Suprapubic skin (tissue), 4 donors: ENCODE measurements at regions not wholly inside any gene's neighbourhood (a gene's known extent, or its start where the extent isn't known, plus 50 kb on each side); places are given as distances from the start of the nearest gene placed in this dataset.

Experiments
- EP300 ChIP-seq: sonication (generic); formaldehyde crosslinking; IDR thresholded peaks from one replicate; pipeline ENCODE4 v1.6.1; 2017; ENCODE audit warnings: antibody characterized with exemption
- POLR2A ChIP-seq, 2 donors: fragments of 450-650 bp; IDR thresholded peaks; one replicate each; pipeline ENCODE4 v1.6.1; 2017; ENCODE audit warnings: antibody characterized with exemption in 2 of 2, mild to moderate bottlenecking in 2 of 2, moderate library complexity in 2 of 2
- POLR2AphosphoS5 ChIP-seq, 3 donors: sonication (generic); formaldehyde crosslinking; IDR thresholded peaks; one replicate each; pipeline ENCODE4 v1.6.1; 2017; ENCODE audit warnings: antibody characterized with exemption in 3 of 3
- TF ChIP-seq, protein P1 (sequence below), 2 donors: fragments of 200-600 bp in 1 of 2; fragments of 450-650 bp in 1 of 2; sonication (generic) in 1 of 2; IDR thresholded peaks; one replicate each; pipeline ENCODE4 v1.5.1; 2016 to 2019; ENCODE audit warnings: antibody characterized with exemption in 2 of 2, mild to moderate bottlenecking in 1 of 2, moderate library complexity in 1 of 2

GRCh38 chrX:45261005-45261404, 60.3 kb upstream of the DIPK2B start:
- TF ChIP-seq, protein P1, sequence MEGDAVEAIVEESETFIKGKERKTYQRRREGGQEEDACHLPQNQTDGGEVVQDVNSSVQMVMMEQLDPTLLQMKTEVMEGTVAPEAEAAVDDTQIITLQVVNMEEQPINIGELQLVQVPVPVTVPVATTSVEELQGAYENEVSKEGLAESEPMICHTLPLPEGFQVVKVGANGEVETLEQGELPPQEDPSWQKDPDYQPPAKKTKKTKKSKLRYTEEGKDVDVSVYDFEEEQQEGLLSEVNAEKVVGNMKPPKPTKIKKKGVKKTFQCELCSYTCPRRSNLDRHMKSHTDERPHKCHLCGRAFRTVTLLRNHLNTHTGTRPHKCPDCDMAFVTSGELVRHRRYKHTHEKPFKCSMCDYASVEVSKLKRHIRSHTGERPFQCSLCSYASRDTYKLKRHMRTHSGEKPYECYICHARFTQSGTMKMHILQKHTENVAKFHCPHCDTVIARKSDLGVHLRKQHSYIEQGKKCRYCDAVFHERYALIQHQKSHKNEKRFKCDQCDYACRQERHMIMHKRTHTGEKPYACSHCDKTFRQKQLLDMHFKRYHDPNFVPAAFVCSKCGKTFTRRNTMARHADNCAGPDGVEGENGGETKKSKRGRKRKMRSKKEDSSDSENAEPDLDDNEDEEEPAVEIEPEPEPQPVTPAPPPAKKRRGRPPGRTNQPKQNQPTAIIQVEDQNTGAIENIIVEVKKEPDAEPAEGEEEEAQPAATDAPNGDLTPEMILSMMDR (IDR thresholded peaks at IDR 0.05), result no peak
- no peak for TF ChIP-seq POLR2A (IDR thresholded peaks at IDR 0.05)
- no peak for TF ChIP-seq EP300
- no peak for TF ChIP-seq POLR2AphosphoS5 (IDR thresholded peaks at IDR 0.05)
